HEK293 (cell line): ENCODE measurements at regions not wholly inside any gene's neighbourhood (a gene's known extent, or its start where the extent isn't known, plus 50 kb on each side); places are given as distances from the start of the nearest gene placed in this dataset.

ENCODE experiments used
- CTCF ChIP-seq: fragments of 450-650 bp; formaldehyde crosslinking; IDR thresholded peaks from 2 replicates; pipeline ENCODE4 v1.5.1; 2016; ENCODE audit warnings: missing biosample characterization, missing genetic modification characterization
- KLF17 ChIP-seq: fragments of 450-650 bp; formaldehyde crosslinking; IDR thresholded peaks from 2 replicates; pipeline ENCODE4 v1.5.1; 2016; ENCODE audit warnings: missing biosample characterization, missing genetic modification characterization
- RBAK ChIP-seq: fragments of 450-650 bp; formaldehyde crosslinking; IDR thresholded peaks from 2 replicates; pipeline ENCODE4 v1.5.1; 2016; ENCODE audit warnings: missing biosample characterization, missing genetic modification characterization
- REST ChIP-seq: fragments of 450-650 bp; formaldehyde crosslinking; IDR thresholded peaks from 2 replicates; pipeline ENCODE4 v1.5.1; 2016; ENCODE audit warnings: missing biosample characterization, missing genetic modification characterization
- ZBTB1 ChIP-seq: fragments of 450-650 bp; formaldehyde crosslinking; IDR thresholded peaks from 2 replicates; pipeline ENCODE4 v1.5.1; 2016; ENCODE audit warnings: missing biosample characterization, missing genetic modification characterization
- ZNF169 ChIP-seq: fragments of 450-650 bp; formaldehyde crosslinking; IDR thresholded peaks from 2 replicates; pipeline ENCODE4 v1.5.1; 2016; ENCODE audit warnings: missing biosample characterization, missing genetic modification characterization
- ZNF350 ChIP-seq: fragments of 450-650 bp; formaldehyde crosslinking; IDR thresholded peaks from 2 replicates; pipeline ENCODE4 v1.5.0; 2017; ENCODE audit warnings: missing biosample characterization, mild to moderate bottlenecking, missing genetic modification characterization
- ZNF473 ChIP-seq: fragments of 450-650 bp; formaldehyde crosslinking; IDR thresholded peaks from 2 replicates; pipeline ENCODE4 v1.5.1; 2017; ENCODE audit warnings: missing biosample characterization, missing genetic modification characterization

- TF ChIP-seq CTCF (tag by site-specific recombination) = no peak
- TF ChIP-seq ZNF350 = no peak
- no peak for TF ChIP-seq REST (tag by site-specific recombination)
- TF ChIP-seq ZNF169 = no peak
- no peak for TF ChIP-seq KLF17 (tag by site-specific recombination)
- no peak for TF ChIP-seq ZNF473 (tag by site-specific recombination)
- no peak for TF ChIP-seq ZBTB1 (tag by site-specific recombination)
- TF ChIP-seq RBAK (tag by site-specific recombination) = no peak
Observed at GRCh38 chr2:10977621-10978020, 65.9 kb downstream of the KCNF1 start.
